HepG2 (cell line): ENCODE measurements at regions not wholly inside any gene's neighbourhood (a gene's known extent, or its start where the extent isn't known, plus 50 kb on each side); places are given as distances from the start of the nearest gene placed in this dataset.

Experiments used
- ATAC-seq: fragments of 200-7000 bp; cut with Tn5 transposase; 3 replicates; pipeline ENCODE4 v1.9.1; 2020; ENCODE audit warnings: mild to moderate bottlenecking, moderate library complexity
- BruUV-seq: library from RNA; stranded (reverse); fragments of 400-500 nt; replicated peaks from 2 replicates; lab custom pipeline; 2021; lab: Mats Ljungman, UMichigan
- CTCF ChIA-PET: fragments of 300-600 bp; formaldehyde crosslinking; extraction: SDS; loops from one replicate; lab custom pipeline; 2021; ENCODE audit warnings: low total read pairs, inconsistent platforms, low intra/inter-chr PET ratio; lab: Yijun Ruan, JAX
- POLR2A ChIA-PET: fragments of 350-600 bp; sonication (Branson Sonifier 250); formaldehyde crosslinking; loops from one replicate; lab custom pipeline; 2020; ENCODE audit warnings: antibody characterized with exemption, inconsistent platforms; lab: Yijun Ruan, JAX
- DNase-seq: peaks from one replicate; pipeline ENCODE4 v3.0.0-alpha.2; 2015; ENCODE audit warnings: low spot score
- FAIRE-seq: peaks from 3 replicates; lab custom pipeline; 2011; peaks lifted over from hg19 to GRCh38; lab: Jason Lieb, UNC
- H2AFZ ChIP-seq: one replicate; pipeline ENCODE4 v1.6.1; 2011; ENCODE audit warnings: low read length, inconsistent platforms
- H3K27ac ChIP-seq: fragments of 300-600 bp; 3 replicates; pipeline ENCODE4 v1.8.0; 2011; ENCODE audit warnings: mixed run types, mild to moderate bottlenecking, mixed read lengths, low read length, inconsistent platforms; ENCODE audit not compliant: insufficient read depth; ENCODE audit errors: extremely low read length
- H3K27me3 ChIP-seq, 2 experiments: fragments of 200-600 bp in 1 of 2; 2 replicates in 1 of 2; 3 replicates in 1 of 2; pipeline versions ENCODE4 v1.6.0 to v1.8.0; 2011; ENCODE audit warnings: low read length in 2 of 2, mild to moderate bottlenecking in 2 of 2, moderate library complexity in 2 of 2, inconsistent platforms in 1 of 2; ENCODE audit not compliant: insufficient read depth in 2 of 2, control insufficient read depth in 1 of 2
- H3K36me3 ChIP-seq, 2 experiments: fragments of 200-600 bp in 1 of 2; replicated peaks in 1 of 2; 2 replicates in 1 of 2; 3 replicates in 1 of 2; pipeline versions ENCODE4 v1.5.1 to v1.8.0; 2011; ENCODE audit warnings: low read length in 2 of 2, inconsistent platforms in 1 of 2; ENCODE audit not compliant: insufficient read depth in 2 of 2, control insufficient read depth in 1 of 2
- H3K4me1 ChIP-seq: 2 replicates; pipeline ENCODE4 v1.5.1; 2012; ENCODE audit warnings: low read length, inconsistent platforms; ENCODE audit not compliant: insufficient read depth
- H3K4me2 ChIP-seq: 2 replicates; pipeline ENCODE4 v1.6.0; 2011; ENCODE audit warnings: low read depth, low read length, inconsistent platforms
- H3K4me3 ChIP-seq, 3 experiments: fragments of 200-600 bp in 1 of 3; sonication (generic), shearing (Covaris generic) in 1 of 3; replicated peaks in 1 of 3; 2 replicates each; pipeline ENCODE4 v1.5.1; 2011 to 2016; ENCODE audit warnings: low read length in 3 of 3, inconsistent platforms in 2 of 3, low read depth in 2 of 3, mild to moderate bottlenecking in 2 of 3, control low read depth in 1 of 3, mixed read lengths in 1 of 3; ENCODE audit not compliant: insufficient read depth in 1 of 3
- H3K79me2 ChIP-seq: one replicate; pipeline ENCODE4 v1.6.1; 2011; ENCODE audit warnings: low read length, inconsistent platforms; ENCODE audit not compliant: insufficient read depth
- H3K9ac ChIP-seq: 2 replicates; pipeline ENCODE4 v1.6.0; 2011; ENCODE audit warnings: mild to moderate bottlenecking, low read depth, low read length, inconsistent platforms; ENCODE audit not compliant: insufficient read depth
- H3K9me3 ChIP-seq: 2 replicates; pipeline ENCODE4 v1.5.1; 2012; ENCODE audit warnings: mild to moderate bottlenecking, low read length
- H4K20me1 ChIP-seq: 2 replicates; pipeline ENCODE4 v1.6.0; 2011; ENCODE audit warnings: inconsistent platforms, mild to moderate bottlenecking, low read length, moderate library complexity; ENCODE audit not compliant: insufficient read depth
- ARNT ChIP-seq: fragments of 450-650 bp; IDR thresholded peaks from 2 replicates; pipeline ENCODE4 v1.6.1; 2017
- BCL6 ChIP-seq: IDR thresholded peaks from 2 replicates; pipeline ENCODE4 v1.6.1; 2016; ENCODE audit warnings: missing genetic modification reagents, missing compliant biosample characterization
- CBX2 ChIP-seq, 2 experiments: fragments of 200-600 bp in 1 of 2; sonication (generic); formaldehyde crosslinking in 1 of 2; IDR thresholded peaks; 2 replicates each; pipeline versions ENCODE4 v1.7.0 to v1.8.1; 2018 to 2022; ENCODE audit warnings: low read depth in 2 of 2, low read length in 1 of 2, mild to moderate bottlenecking in 1 of 2, missing genetic modification reagents in 1 of 2
- HNRNPL ChIP-seq: fragments of 200-400 bp; formaldehyde crosslinking; IDR thresholded peaks from 2 replicates; pipeline ENCODE4 v1.6.1; 2017; ENCODE audit warnings: mild to moderate bottlenecking, low read depth, low read length
- MLLT10 ChIP-seq: sonication (generic); formaldehyde crosslinking; IDR thresholded peaks from 2 replicates; pipeline ENCODE4 v1.4.0; 2020; ENCODE audit warnings: missing genetic modification reagents
- MXI1 ChIP-seq: IDR thresholded peaks from 3 replicates; pipeline ENCODE4 v1.6.1; 2012; ENCODE audit warnings: low read depth, low read length, inconsistent platforms, borderline replicate concordance
- SP2 ChIP-seq: sonication (generic); formaldehyde crosslinking; IDR thresholded peaks from 2 replicates; pipeline ENCODE4 v1.5.1; 2020; ENCODE audit warnings: mild to moderate bottlenecking, missing genetic modification reagents
- TARDBP ChIP-seq: sonication (generic); formaldehyde crosslinking; IDR thresholded peaks from 2 replicates; pipeline ENCODE4 v1.8.0; 2022; ENCODE audit warnings: mild to moderate bottlenecking, missing genetic modification reagents
- ZC3H13 ChIP-seq: sonication (generic); formaldehyde crosslinking; IDR thresholded peaks from 2 replicates; pipeline ENCODE4 v1.8.1; 2023; ENCODE audit warnings: mild to moderate bottlenecking, missing genetic modification reagents, moderate library complexity
- ZNF747 ChIP-seq: sonication (generic); formaldehyde crosslinking; IDR thresholded peaks from 2 replicates; pipeline ENCODE4 v1.8.1; 2023; ENCODE audit warnings: missing genetic modification reagents, mild to moderate bottlenecking, borderline replicate concordance
- ZSCAN12 ChIP-seq: sonication (generic); formaldehyde crosslinking; IDR thresholded peaks from 2 replicates; pipeline ENCODE4 v1.9.0; 2021; ENCODE audit warnings: mild to moderate bottlenecking, missing genetic modification reagents
- WGBS: methylation state at CpG from one replicate; pipeline ENCODE4 v1.1.6; 2017; ENCODE audit warnings: low lambda C conversion rate; 5-methylcytosine and 5-hydroxymethylcytosine counted together
- in situ Hi-C: cut with HindIII; loops from 2 replicates; pipeline ENCODE4 v1.10.0; 2017; ENCODE audit warnings: low pct_unique_long_range_greater_than_20kb; ENCODE audit not compliant: extremely low pct_ligation_motif_present
- intact Hi-C: fragments of 100-400 bp; cut with micrococcal nuclease; formaldehyde crosslinking; loops from one replicate; pipeline ENCODE4 v1.10.0; 2022; ENCODE audit not compliant: unreplicated experiment
- TF ChIP-seq, protein P1 (sequence below): sonication (generic); formaldehyde crosslinking; IDR thresholded peaks from 2 replicates; pipeline ENCODE4 v1.4.0; 2020; ENCODE audit warnings: mild to moderate bottlenecking, missing genetic modification reagents

DNA sequence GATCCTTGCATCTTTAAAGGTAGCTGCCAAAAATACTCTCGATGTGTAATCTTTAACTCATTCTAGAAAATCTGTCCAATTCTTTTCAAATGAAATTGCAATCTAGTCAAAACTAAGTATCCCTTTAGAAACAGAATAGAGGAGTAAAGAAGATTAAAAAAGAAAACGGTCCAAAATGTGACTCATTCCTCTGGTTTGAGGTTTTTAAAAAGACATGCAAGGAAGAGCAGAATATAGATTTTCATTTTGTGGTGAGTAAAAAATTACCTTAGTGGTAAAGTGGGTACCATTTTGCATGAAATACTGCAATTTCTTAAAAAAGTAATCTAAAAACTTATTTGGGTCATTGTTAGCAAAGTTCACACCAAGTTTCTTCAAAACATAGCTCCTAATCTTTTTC is 108.4 kb downstream of the BRMS1L start:
- Histone ChIP-seq H3K4me1 (no peaks in the 10 kb centered on the region), H3K9me3 (no peaks in the 10 kb centered on the region), H3K36me3 (no peaks in the 10 kb centered on the region), H3K79me2 (no peaks in the 10 kb centered on the region), H3K27ac (no peak overlapping the region), H3K27me3 (peaks cover 0 to 6% of the 10 kb centered on the region in 2 experiments; a peak in 1 of 5 replicates), H4K20me1 (no peaks in the 10 kb centered on the region), H3K9ac (no peak overlapping the region), H3K4me3 (no peak overlapping the region), H2AFZ (no peak overlapping the region), H3K4me2 (no peak overlapping the region)
- no peak for DNase-seq
- BruUV-seq = no TSS peak
- ChIA-PET CTCF (no interaction called here), POLR2A (no interaction called here)
- WGBS = 1% methylated on average over 2 of the region's 2 CpGs
- TF ChIP-seq BCL6 (CRISPR knock-in tag) (no peak), CBX2 (IDR thresholded peaks at IDR 0.05; ENCODE audit: low read depth, low read length) (no peak), CBX2 (CRISPR knock-in tag; IDR thresholded peaks at IDR 0.05; ENCODE audit: low read depth) (no peak), HNRNPL (no peak), ZNF747 (CRISPR knock-in tag) (no peak), MLLT10 (CRISPR knock-in tag) (no peak), ZSCAN12 (CRISPR knock-in tag) (no peak), SP2 (no peak), ZC3H13 (CRISPR knock-in tag) (no peak), ARNT (no peak), TARDBP (CRISPR knock-in tag) (no peak), MXI1 (no peak)
- TF ChIP-seq, protein P1, sequence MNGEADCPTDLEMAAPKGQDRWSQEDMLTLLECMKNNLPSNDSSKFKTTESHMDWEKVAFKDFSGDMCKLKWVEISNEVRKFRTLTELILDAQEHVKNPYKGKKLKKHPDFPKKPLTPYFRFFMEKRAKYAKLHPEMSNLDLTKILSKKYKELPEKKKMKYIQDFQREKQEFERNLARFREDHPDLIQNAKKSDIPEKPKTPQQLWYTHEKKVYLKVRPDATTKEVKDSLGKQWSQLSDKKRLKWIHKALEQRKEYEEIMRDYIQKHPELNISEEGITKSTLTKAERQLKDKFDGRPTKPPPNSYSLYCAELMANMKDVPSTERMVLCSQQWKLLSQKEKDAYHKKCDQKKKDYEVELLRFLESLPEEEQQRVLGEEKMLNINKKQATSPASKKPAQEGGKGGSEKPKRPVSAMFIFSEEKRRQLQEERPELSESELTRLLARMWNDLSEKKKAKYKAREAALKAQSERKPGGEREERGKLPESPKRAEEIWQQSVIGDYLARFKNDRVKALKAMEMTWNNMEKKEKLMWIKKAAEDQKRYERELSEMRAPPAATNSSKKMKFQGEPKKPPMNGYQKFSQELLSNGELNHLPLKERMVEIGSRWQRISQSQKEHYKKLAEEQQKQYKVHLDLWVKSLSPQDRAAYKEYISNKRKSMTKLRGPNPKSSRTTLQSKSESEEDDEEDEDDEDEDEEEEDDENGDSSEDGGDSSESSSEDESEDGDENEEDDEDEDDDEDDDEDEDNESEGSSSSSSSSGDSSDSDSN (CRISPR knock-in tag) = no peak
- in situ Hi-C loops (no loop called here), intact Hi-C loops (no loop called here)
- ATAC-seq = no peak
- FAIRE-seq = no peak
